GM12864 (cell line): ENCODE measurements at regions not wholly inside any gene's neighbourhood (a gene's known extent, or its start where the extent isn't known, plus 50 kb on each side); places are given as distances from the start of the nearest gene placed in this dataset.

Source experiments
- DNase-seq: peaks from one replicate; pipeline ENCODE4 v3.0.0-alpha.2; 2011; ENCODE audit warnings: low read depth
- H3K4me3 ChIP-seq: 2 replicates; pipeline ENCODE4 v1.5.1; 2011; ENCODE audit warnings: mild to moderate bottlenecking, low read depth, low read length, control low read depth
- CTCF ChIP-seq: IDR thresholded peaks from 2 replicates; pipeline ENCODE4 v1.5.1; 2011; ENCODE audit warnings: low read depth, mild to moderate bottlenecking, moderate library complexity, low read length, control low read depth, inconsistent platforms; ENCODE audit errors: missing control alignments

GRCh38 chr6:140597181-140597580 is 1222.7 kb upstream of the CITED2 start:
- TF ChIP-seq CTCF, result no peak
- DNase-seq, result no peak
- H3K4me3 ChIP-seq, result no peak overlapping the region

GRCh38 chr6:140594806-140595128 is 1220.3 kb upstream of the CITED2 start:
- DNase-seq, result no peak
- H3K4me3 ChIP-seq, result no peak overlapping the region
- TF ChIP-seq CTCF, result no peak

GRCh38 chr6:140592877-140593276 is 1218.4 kb upstream of the CITED2 start:
- H3K4me3 ChIP-seq, result no peak overlapping the region
- DNase-seq, result no peak
- TF ChIP-seq CTCF, result no peak

GRCh38 chr6:140590641-140591040 is 1216.2 kb upstream of the CITED2 start:
- no peak for TF ChIP-seq CTCF

GRCh38 chr6:140586426-140587061 is 1212.1 kb upstream of the CITED2 start:
- TF ChIP-seq CTCF, result no peak
- peak; percentile 41 for DNase-seq
- H3K4me3 ChIP-seq, result no peak overlapping the region

More at GRCh38 chr6:140590641-140591040, 1216.2 kb upstream of the CITED2 start:
- DNase-seq, result no peak
- H3K4me3 ChIP-seq, result no peak overlapping the region

GRCh38 chr6:140581601-140582000 is 1207.2 kb upstream of the CITED2 start:
- DNase-seq, result no peak
- TF ChIP-seq CTCF, result no peak
- H3K4me3 ChIP-seq, result no peak overlapping the region

GRCh38 chr6:140579918-140580317 is 1205.5 kb upstream of the CITED2 start:
- TF ChIP-seq CTCF, result no peak
- no peak for DNase-seq
- H3K4me3 ChIP-seq, result no peak overlapping the region
